NOMO-1 treated with DMSO at 0.1 percent for 48 hours (cell line): ENCODE measurements at regions not wholly inside any gene's neighbourhood (a gene's known extent, or its start where the extent isn't known, plus 50 kb on each side); places are given as distances from the start of the nearest gene placed in this dataset.

ENCODE experiments used
- DNase-seq: peaks from one replicate; lab custom pipeline; 2025; ENCODE audit not compliant: unreplicated experiment; lab: John Stamatoyannopoulos, UW

- no peak for DNase-seq
Measured at GRCh38 chr14:25552826-25553225, 502.9 kb upstream of the STXBP6 start.

DNA sequence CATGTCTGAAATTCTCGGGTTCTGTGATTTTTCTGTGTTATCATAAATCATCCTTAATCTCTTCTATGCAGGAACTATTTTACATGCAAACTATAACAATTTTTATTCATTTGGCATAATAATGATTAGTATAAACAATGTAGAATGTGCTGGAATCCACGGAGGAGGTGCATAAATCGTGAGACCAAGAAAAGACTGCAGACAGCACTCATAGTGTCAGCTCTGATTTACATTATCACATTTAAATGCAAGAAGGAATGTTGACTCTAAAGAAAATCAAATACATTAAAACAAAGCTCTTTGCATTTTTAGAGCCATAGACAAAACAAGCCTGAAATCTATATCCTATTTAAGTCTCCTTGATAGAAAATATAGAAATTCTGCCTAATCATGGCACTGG is 501.7 kb upstream of the STXBP6 start:
- DNase-seq, result no peak

- DNase-seq, result no peak
Measured at GRCh38 chr14:25546826-25547225, 496.9 kb upstream of the STXBP6 start.

DNA sequence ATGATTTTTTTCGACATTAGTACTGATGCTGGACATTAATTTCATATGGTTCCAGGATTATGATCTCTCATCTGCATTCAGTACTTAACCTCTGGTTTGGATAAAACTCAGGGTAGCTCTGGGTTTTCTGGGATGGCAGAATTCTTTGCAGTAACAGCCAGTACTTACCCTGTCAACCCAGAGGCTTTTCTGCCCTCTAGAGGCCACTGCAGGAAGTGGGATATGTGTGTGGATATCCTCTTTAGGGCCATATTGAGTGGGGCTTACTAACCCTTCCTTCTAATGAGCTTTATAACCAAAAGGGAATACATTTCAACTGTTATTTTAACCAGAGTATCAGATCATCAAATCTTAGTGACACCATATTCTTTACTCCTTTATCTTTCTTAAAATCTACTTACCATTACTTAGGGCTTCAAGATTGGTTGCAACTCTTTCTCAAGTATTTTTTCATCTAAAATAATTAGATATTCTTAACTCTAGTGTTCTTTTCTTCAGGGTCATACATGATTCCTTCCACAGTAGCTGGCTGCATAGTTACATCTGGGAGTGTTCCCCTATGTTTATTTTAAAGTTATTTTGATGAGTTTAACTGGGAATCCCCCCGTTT is 488.0 kb upstream of the STXBP6 start:
- DNase-seq, result no peak

GRCh38 chr14:25526290-25526689 is 476.3 kb upstream of the STXBP6 start:
- no peak for DNase-seq

DNA sequence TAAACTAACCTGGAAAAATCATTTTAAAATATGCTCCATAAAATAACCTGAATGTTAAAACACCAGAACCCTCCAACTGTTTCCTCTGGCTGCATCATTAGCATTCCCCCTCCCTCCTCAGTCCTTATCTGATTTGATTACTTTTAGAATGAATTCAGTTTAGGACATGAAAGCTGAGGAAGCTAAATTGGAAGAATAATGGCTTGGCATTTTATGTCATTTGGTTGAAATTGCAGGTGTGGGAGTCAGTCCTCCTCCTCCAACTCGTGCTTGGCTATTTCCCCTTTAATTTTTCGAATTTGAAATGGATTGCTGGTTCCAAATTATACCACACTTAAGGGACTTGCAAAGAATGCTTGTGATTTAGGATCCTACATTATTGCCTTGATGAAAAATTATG is 473.0 kb upstream of the STXBP6 start:
- no peak for DNase-seq

GRCh38 chr14:25522116-25522515 is 472.2 kb upstream of the STXBP6 start:
- no peak for DNase-seq

DNA sequence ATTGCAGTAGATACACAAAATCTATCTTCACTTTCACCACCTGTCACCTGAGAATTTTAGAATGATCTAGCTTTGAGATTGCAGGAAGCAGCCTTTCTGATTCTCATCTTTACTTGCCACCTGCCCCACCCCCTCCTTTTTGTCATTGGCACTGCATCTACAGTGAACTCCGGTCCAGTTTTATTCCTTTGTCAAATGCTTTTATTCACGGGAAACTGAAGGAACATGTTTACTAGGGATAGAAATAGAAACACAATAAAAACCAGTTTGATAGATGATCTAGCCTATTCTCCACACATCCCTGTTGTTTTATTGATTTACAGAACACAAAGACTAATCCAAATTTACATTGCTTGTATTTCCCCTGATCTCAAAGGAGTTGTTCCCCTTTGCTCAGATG is 471.7 kb upstream of the STXBP6 start:
- no peak for DNase-seq

- DNase-seq, result no peak
Measured at GRCh38 chr14:25520821-25521220, 470.9 kb upstream of the STXBP6 start.

DNA sequence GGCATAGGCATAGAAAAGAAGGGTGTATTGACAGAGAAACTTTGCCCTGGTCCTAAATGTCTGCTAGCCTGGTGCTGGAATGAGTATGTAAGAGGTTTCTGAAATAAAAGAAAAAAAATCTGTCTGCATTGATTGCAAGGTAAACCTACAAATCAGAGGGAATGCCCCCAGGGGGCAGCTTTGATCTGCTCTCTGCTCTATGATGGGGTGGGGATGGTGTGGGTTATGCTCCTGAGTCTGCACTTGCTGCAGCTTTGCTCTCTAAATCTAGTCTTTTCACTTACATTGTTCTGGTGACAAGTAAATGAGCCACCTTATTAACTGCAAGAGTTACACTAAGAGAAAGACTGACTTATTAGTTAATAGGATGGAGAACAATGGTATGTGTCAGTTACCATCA is 468.4 kb upstream of the STXBP6 start:
- DNase-seq, result no peak

- DNase-seq, result no peak
Measured at GRCh38 chr14:25516838-25517237, 466.9 kb upstream of the STXBP6 start.

DNA sequence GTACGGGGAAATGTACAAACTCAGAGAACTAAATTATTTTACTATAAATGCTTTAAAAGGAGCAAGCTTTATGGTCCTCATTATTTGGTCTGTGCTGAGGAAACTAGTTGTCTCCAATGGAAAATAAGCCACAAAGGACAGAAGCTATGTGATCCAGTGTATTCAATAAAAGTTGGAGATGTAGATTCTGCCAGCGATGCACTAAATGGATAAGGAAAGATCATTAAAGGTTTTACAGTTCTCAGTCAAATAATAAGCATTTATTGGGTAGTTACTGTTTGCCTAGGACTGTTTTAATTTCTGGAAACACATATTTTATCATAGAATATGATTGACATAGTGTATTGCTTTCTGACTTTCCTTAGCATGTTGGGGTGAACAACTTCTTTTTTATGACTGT is 458.9 kb upstream of the STXBP6 start:
- no peak for DNase-seq

- DNase-seq, result no peak
Measured at GRCh38 chr14:25501749-25502148, 451.8 kb upstream of the STXBP6 start.

- no peak for DNase-seq
Measured at GRCh38 chr14:25488961-25489360, 439.0 kb upstream of the STXBP6 start.

DNA sequence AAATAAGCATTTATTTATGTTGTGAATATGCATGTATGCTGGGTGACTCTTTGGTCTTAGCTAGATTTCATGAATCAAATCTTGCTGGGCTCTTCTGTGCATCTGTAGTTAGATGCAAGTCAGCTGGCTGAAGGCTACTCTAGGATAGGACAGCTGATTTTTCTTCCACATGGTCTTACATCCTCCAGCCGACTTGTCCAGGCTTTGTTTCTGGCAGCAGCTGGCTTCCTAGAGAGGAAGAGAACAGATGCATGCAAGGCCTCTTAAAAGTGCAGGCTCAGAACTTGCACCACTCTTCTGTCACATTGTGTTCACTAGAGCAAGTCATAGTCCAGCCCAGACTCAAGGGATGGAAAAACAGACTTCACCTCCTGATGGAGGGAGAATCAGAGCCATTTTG is 435.4 kb upstream of the STXBP6 start:
- no peak for DNase-seq

GRCh38 chr14:25484906-25485305 is 435.0 kb upstream of the STXBP6 start:
- DNase-seq, result no peak

- DNase-seq, result no peak
Measured at GRCh38 chr14:25484235-25484634, 434.3 kb upstream of the STXBP6 start.

- DNase-seq, result no peak
Measured at GRCh38 chr14:25477316-25478098, 427.6 kb upstream of the STXBP6 start.

GRCh38 chr14:25472700-25473099 is 422.8 kb upstream of the STXBP6 start:
- no peak for DNase-seq

GRCh38 chr14:25464772-25465171 is 414.8 kb upstream of the STXBP6 start:
- DNase-seq, result no peak

DNA sequence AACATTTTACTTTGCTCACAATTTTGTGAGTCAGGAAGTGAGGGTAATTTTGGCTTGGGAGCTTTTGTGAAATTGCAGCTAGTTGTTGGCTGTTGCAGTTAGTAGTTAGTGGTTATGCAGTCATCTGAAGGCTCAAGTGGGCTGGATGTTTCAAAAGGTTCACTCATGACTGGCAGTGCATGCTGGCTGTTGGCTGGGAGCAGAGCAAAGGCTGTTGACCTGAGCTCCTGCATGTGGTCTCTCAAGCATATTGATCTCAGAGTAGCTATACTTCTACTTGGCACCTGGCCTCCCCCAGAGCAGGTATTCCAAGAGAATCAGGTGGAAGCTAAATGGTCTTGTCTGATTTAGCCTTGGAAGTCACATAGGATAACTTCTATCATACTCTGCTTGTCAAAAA is 414.1 kb upstream of the STXBP6 start:
- no peak for DNase-seq

- DNase-seq, result no peak
Measured at GRCh38 chr14:25463480-25463879, 413.5 kb upstream of the STXBP6 start.

- no peak for DNase-seq
Measured at GRCh38 chr14:25461780-25462179, 411.8 kb upstream of the STXBP6 start.
